ENCODE measurements at regions not wholly inside any gene's neighbourhood (a gene's known extent, or its start where the extent isn't known, plus 50 kb on each side); places are given as distances from the start of the nearest gene placed in this dataset.

- peak overlapping the region; percentile 14; the same call in 1 of the 2 replicates for H3K27ac ChIP-seq
- no peak overlapping the region for H3K4me3 ChIP-seq (IDR thresholded peaks at IDR 0.05; ENCODE audit: insufficient read depth, low read depth, low read length)
- no peaks in the 10 kb centered on the region for H4K20me1 ChIP-seq (ENCODE audit: insufficient read depth)
- H3K27me3 ChIP-seq (ENCODE audit: insufficient read depth, low read depth) = no peaks in the 10 kb centered on the region
- TF ChIP-seq CTCF (conservative IDR thresholded peaks at IDR 0.05; ENCODE audit: low read depth, low read length) = no peak
- H3K4me1 ChIP-seq (ENCODE audit: low read depth, poor library complexity, severe bottlenecking) = peaks cover 10% of the 10 kb centered on the region
- no peaks in the 10 kb centered on the region for H3K79me2 ChIP-seq (ENCODE audit: insufficient read depth, low read depth)
- H3K9ac ChIP-seq = no peak overlapping the region
- H2AFZ ChIP-seq (ENCODE audit: low read depth) = no peak overlapping the region
- no peak overlapping the region for H3K4me2 ChIP-seq
- no peaks in the 10 kb centered on the region for H3K36me3 ChIP-seq (ENCODE audit: insufficient read depth)
Measured at GRCh38 chr9:100911273-100911672, 117.3 kb upstream of the PLPPR1 start.

- Histone ChIP-seq H3K9ac (no peak overlapping the region), H3K36me3 (ENCODE audit: insufficient read depth) (no peaks in the 10 kb centered on the region), H3K79me2 (ENCODE audit: insufficient read depth, low read depth) (no peaks in the 10 kb centered on the region), H3K27ac (no peak overlapping the region), H3K4me3 (IDR thresholded peaks at IDR 0.05; ENCODE audit: insufficient read depth, low read depth, low read length) (no peak overlapping the region), H3K4me2 (no peak overlapping the region), H2AFZ (ENCODE audit: low read depth) (no peak overlapping the region), H3K27me3 (ENCODE audit: insufficient read depth, low read depth) (no peaks in the 10 kb centered on the region), H4K20me1 (ENCODE audit: insufficient read depth) (no peaks in the 10 kb centered on the region), H3K4me1 (ENCODE audit: low read depth, poor library complexity, severe bottlenecking) (peaks cover 10% of the 10 kb centered on the region)
- TF ChIP-seq CTCF (conservative IDR thresholded peaks at IDR 0.05; ENCODE audit: low read depth, low read length) = no peak
Measured at GRCh38 chr9:100913257-100913656, 115.3 kb upstream of the PLPPR1 start.

GRCh38 chr9:100914266-100914665 is 114.3 kb upstream of the PLPPR1 start:
- no peaks in the 10 kb centered on the region for H3K27me3 ChIP-seq (ENCODE audit: insufficient read depth, low read depth)
- no peak for TF ChIP-seq CTCF (conservative IDR thresholded peaks at IDR 0.05; ENCODE audit: low read depth, low read length)
- H2AFZ ChIP-seq (ENCODE audit: low read depth) = no peak overlapping the region

GRCh38 chr9:100919506-100919905 is 109.0 kb upstream of the PLPPR1 start:
- Histone ChIP-seq H2AFZ (ENCODE audit: low read depth) (no peak overlapping the region), H3K9ac (no peak overlapping the region), H3K79me2 (ENCODE audit: insufficient read depth, low read depth) (no peaks in the 10 kb centered on the region), H3K27ac (no peak overlapping the region), H3K4me3 (IDR thresholded peaks at IDR 0.05; ENCODE audit: insufficient read depth, low read depth, low read length) (no peak overlapping the region), H4K20me1 (ENCODE audit: insufficient read depth) (no peaks in the 10 kb centered on the region), H3K36me3 (ENCODE audit: insufficient read depth) (no peaks in the 10 kb centered on the region), H3K27me3 (ENCODE audit: insufficient read depth, low read depth) (no peaks in the 10 kb centered on the region), H3K4me1 (ENCODE audit: low read depth, poor library complexity, severe bottlenecking) (no peaks in the 10 kb centered on the region), H3K4me2 (no peak overlapping the region)
- no peak for TF ChIP-seq CTCF (conservative IDR thresholded peaks at IDR 0.05; ENCODE audit: low read depth, low read length)

More at GRCh38 chr9:100914266-100914665, 114.3 kb upstream of the PLPPR1 start:
- Histone ChIP-seq H3K9ac (no peak overlapping the region), H3K4me3 (IDR thresholded peaks at IDR 0.05; ENCODE audit: insufficient read depth, low read depth, low read length) (no peak overlapping the region), H3K36me3 (ENCODE audit: insufficient read depth) (no peaks in the 10 kb centered on the region), H4K20me1 (ENCODE audit: insufficient read depth) (no peaks in the 10 kb centered on the region), H3K79me2 (ENCODE audit: insufficient read depth, low read depth) (no peaks in the 10 kb centered on the region), H3K27ac (no peak overlapping the region), H3K4me2 (no peak overlapping the region), H3K4me1 (ENCODE audit: low read depth, poor library complexity, severe bottlenecking) (peaks cover 10% of the 10 kb centered on the region)

Measured in KMS-11 (cell line).